Ishikawa (cell line): ENCODE measurements at regions not wholly inside any gene's neighbourhood (a gene's known extent, or its start where the extent isn't known, plus 50 kb on each side); places are given as distances from the start of the nearest gene placed in this dataset.

ENCODE experiments used
- CEBPB ChIP-seq: IDR thresholded peaks from 2 replicates; pipeline ENCODE4 v1.6.1; 2012
- CREB1 ChIP-seq: IDR thresholded peaks from 2 replicates; pipeline ENCODE4 v1.6.1; 2012; ENCODE audit warnings: low read depth
- EGR1 ChIP-seq: IDR thresholded peaks from 2 replicates; pipeline ENCODE4 v1.6.1; 2012
- EP300 ChIP-seq: IDR thresholded peaks from 2 replicates; pipeline ENCODE4 v1.6.1; 2012; ENCODE audit warnings: borderline replicate concordance
- FOXM1 ChIP-seq: IDR thresholded peaks from 2 replicates; pipeline ENCODE4 v1.6.1; 2012; ENCODE audit warnings: low read depth, borderline replicate concordance
- NFIC ChIP-seq: IDR thresholded peaks from 2 replicates; pipeline ENCODE4 v1.6.1; 2012
- RAD21 ChIP-seq: IDR thresholded peaks from 2 replicates; pipeline ENCODE4 v1.6.1; 2012; ENCODE audit warnings: low read depth
- TAF1 ChIP-seq: IDR thresholded peaks from 2 replicates; pipeline ENCODE4 v1.6.1; 2012; ENCODE audit warnings: low read depth, mild to moderate bottlenecking
- TCF12 ChIP-seq: IDR thresholded peaks from 2 replicates; pipeline ENCODE4 v1.6.1; 2012; ENCODE audit warnings: low read depth
- TEAD4 ChIP-seq: IDR thresholded peaks from 2 replicates; pipeline ENCODE4 v1.6.1; 2012
- YY1 ChIP-seq: IDR thresholded peaks from 2 replicates; pipeline ENCODE4 v1.6.1; 2012; ENCODE audit warnings: low read depth
- ZBTB7A ChIP-seq: IDR thresholded peaks from 2 replicates; pipeline ENCODE4 v1.6.1; 2012; ENCODE audit warnings: low read depth
- TF ChIP-seq, protein P1 (sequence below): IDR thresholded peaks from 2 replicates; pipeline ENCODE4 v1.6.1; 2012; ENCODE audit warnings: low read depth, mild to moderate bottlenecking
- TF ChIP-seq, protein P2 (sequence below): IDR thresholded peaks from 2 replicates; pipeline ENCODE4 v1.6.1; 2012
- TF ChIP-seq, protein P3 (sequence below): IDR thresholded peaks from 2 replicates; pipeline ENCODE4 v1.6.1; 2012

DNA sequence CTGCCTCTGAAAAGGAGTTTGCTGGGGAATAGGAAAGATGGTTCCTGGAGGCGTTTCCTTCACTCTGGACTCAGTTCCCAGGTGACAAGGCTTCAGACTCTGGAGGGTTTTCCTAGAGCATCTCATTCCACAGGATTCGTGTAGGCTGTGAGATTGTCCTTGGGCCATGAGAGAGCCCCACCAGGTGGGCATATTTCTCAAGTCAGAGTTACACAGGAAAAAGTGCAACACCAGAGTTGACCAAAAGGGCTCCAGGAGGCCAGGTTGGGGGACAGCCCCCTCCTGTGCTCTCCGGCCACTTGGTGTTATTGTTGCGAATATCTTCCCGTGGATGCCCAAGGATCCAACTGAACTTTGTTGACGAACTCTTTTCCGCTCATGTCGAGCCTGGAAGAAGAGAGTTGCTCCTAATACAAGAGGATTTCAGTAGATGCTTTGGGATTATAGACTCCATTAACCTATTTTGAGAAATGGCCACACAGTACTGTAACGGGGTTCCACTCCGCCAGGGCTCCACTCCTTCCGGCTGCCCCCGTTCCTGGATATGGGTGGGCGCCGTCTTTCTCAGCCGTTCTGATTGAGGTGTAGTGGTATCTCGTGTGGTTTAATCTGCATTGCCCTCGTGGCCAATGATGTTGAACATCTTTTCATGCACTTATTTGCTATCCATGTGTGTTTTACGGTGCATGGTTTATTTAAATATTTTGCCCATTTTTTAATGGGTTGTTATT, 580.3 kb downstream of the BRD1 start:
- TF ChIP-seq ZBTB7A: no peak
- TF ChIP-seq EP300: no peak
- TF ChIP-seq EGR1: no peak
- no peak for TF ChIP-seq TEAD4

DNA sequence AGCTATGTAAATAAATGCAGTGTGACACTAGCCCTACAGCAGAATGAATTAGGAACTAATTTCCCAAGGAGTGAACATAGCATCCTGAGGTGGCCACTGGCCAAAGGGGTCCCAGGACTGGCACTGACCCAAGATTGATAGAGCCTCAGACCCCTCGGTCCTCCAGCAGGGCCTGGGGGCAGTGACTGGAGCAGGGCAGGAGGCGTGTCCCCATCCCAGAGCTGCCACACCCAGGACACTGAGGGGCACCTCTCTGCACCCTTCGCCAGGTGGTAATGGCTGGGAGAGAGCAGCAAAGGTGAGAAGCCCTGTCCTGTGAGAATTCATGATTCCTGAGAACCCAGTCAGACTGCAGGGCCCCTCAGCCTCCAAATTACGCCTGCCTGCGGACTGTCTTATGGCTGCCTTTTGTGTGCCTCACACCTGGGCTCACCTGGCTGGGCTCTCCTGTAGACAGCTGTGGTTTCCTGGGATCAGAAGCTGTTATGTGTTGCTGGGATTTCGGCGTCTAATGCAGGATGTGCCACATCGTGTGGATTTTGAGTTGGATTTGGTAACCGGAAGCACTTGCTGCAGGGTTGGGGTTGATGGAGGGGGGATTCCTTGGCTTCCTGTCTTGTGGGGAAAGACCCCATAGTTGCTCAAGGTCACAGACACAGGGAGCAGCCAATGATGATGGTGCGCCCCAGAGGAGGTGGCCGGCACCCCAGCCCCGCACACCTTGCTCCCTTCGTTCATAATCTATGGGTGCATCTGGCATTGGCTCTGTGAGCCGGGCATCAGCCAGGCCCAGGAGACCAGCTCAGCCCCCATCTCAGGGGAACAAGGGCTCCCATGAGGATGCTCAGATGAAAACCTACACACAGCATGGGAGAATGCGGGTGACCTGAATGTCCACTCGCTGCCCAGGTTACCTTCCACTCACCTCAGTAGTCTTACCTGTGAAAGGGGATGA, 582.9 kb downstream of the BRD1 start:
- TF ChIP-seq TCF12: no peak
- no peak for TF ChIP-seq CREB1
- no peak for TF ChIP-seq TAF1
- TF ChIP-seq CEBPB: no peak
- TF ChIP-seq, protein P1, sequence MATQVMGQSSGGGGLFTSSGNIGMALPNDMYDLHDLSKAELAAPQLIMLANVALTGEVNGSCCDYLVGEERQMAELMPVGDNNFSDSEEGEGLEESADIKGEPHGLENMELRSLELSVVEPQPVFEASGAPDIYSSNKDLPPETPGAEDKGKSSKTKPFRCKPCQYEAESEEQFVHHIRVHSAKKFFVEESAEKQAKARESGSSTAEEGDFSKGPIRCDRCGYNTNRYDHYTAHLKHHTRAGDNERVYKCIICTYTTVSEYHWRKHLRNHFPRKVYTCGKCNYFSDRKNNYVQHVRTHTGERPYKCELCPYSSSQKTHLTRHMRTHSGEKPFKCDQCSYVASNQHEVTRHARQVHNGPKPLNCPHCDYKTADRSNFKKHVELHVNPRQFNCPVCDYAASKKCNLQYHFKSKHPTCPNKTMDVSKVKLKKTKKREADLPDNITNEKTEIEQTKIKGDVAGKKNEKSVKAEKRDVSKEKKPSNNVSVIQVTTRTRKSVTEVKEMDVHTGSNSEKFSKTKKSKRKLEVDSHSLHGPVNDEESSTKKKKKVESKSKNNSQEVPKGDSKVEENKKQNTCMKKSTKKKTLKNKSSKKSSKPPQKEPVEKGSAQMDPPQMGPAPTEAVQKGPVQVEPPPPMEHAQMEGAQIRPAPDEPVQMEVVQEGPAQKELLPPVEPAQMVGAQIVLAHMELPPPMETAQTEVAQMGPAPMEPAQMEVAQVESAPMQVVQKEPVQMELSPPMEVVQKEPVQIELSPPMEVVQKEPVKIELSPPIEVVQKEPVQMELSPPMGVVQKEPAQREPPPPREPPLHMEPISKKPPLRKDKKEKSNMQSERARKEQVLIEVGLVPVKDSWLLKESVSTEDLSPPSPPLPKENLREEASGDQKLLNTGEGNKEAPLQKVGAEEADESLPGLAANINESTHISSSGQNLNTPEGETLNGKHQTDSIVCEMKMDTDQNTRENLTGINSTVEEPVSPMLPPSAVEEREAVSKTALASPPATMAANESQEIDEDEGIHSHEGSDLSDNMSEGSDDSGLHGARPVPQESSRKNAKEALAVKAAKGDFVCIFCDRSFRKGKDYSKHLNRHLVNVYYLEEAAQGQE: no peak
- TF ChIP-seq, protein P2, sequence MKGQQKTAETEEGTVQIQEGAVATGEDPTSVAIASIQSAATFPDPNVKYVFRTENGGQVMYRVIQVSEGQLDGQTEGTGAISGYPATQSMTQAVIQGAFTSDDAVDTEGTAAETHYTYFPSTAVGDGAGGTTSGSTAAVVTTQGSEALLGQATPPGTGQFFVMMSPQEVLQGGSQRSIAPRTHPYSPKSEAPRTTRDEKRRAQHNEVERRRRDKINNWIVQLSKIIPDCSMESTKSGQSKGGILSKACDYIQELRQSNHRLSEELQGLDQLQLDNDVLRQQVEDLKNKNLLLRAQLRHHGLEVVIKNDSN: no peak
- no peak for TF ChIP-seq TEAD4
- no peak for TF ChIP-seq EGR1
- TF ChIP-seq EP300: no peak
- TF ChIP-seq ZBTB7A: no peak
- no peak for TF ChIP-seq FOXM1
- no peak for TF ChIP-seq YY1
- no peak for TF ChIP-seq RAD21

DNA sequence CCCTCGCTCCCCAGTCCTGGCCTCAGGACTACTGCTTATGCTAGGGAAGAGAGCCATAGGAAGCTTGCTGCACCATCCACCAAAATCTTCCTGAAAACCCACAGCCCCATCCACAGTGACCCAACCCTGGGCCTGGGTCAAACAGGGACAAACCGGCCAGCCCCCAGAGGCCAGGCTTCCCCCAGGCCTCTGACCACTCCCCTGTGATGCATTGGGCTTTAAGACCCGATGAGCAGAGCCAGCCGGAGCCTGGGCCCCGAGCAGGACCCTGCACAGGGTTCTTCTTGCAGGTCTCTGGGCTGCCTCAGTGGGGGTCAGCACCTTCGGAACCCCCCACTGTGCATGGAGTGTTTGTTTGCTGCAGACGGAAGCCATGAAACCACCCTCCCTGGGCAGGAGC, 583.7 kb downstream of the BRD1 start:
- TF ChIP-seq FOXM1 (no peak), RAD21 (no peak), CREB1 (no peak), NFIC (no peak), CEBPB (no peak), TAF1 (no peak), TCF12 (no peak), TEAD4 (no peak), EGR1 (no peak), EP300 (no peak), YY1 (no peak), ZBTB7A (no peak)
- TF ChIP-seq, protein P2: no peak
- TF ChIP-seq, protein P3, sequence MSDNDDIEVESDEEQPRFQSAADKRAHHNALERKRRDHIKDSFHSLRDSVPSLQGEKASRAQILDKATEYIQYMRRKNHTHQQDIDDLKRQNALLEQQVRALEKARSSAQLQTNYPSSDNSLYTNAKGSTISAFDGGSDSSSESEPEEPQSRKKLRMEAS: no peak
- TF ChIP-seq, protein P1: no peak

DNA sequence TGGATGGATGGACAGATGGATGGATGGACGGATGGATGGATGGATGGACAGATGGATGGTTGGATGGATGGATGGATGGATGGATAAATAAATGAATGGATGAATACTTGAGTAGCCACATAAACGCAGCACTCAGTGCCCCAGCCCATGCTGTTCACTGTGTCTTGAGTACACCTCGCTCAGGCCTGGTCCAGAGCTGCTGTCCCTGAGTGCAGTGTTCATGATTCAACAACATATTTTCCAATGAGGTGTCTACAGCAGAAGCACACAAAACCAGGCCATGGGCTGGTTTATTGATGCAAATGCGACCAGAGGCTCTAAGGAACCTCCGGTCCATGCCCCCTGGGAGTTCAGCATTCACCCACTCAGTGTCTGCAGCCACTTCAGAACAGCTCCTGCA, 584.3 kb downstream of the BRD1 start:
- TF ChIP-seq, protein P1: no peak
- no peak for TF ChIP-seq CREB1
- TF ChIP-seq, protein P2: no peak
- no peak for TF ChIP-seq YY1
- no peak for TF ChIP-seq TAF1
- no peak for TF ChIP-seq ZBTB7A
- no peak for TF ChIP-seq TEAD4
